ENCODE measurements at regions not wholly inside any gene's neighbourhood (a gene's known extent, or its start where the extent isn't known, plus 50 kb on each side); places are given as distances from the start of the nearest gene placed in this dataset.

- TF ChIP-seq HDGF (IDR thresholded peaks at IDR 0.05; ENCODE audit: borderline replicate concordance) (no peak), ARNT (IDR thresholded peaks at IDR 0.05) (no peak)
- ChIA-PET POLR2A (no interaction called here), CTCF (no interaction called here)
- DNase-seq (ENCODE audit: extremely low spot score) = no peak
Observed at GRCh38 chr13:86399572-86399971, 600.4 kb upstream of the SLITRK6 start.

- TF ChIP-seq FOXM1 (IDR thresholded peaks at IDR 0.05; ENCODE audit: borderline replicate concordance) (no peak), ZNF384 (IDR thresholded peaks at IDR 0.05) (no peak), FOXK2 (IDR thresholded peaks at IDR 0.05) (no peak), ELF4 (IDR thresholded peaks at IDR 0.05) (no peak), PKNOX1 (IDR thresholded peaks at IDR 0.05) (no peak), L3MBTL2 (conservative IDR thresholded peaks at IDR 0.05) (no peak), NFRKB (IDR thresholded peaks at IDR 0.05) (no peak), SUZ12 (IDR thresholded peaks at IDR 0.05) (no peak), CTBP1 (IDR thresholded peaks at IDR 0.05; ENCODE audit: borderline replicate concordance) (no peak), HDGF (IDR thresholded peaks at IDR 0.05; ENCODE audit: borderline replicate concordance) (no peak), FOXA1 (IDR thresholded peaks at IDR 0.05) (no peak), ARNT (IDR thresholded peaks at IDR 0.05) (no peak)
- CTCF ChIA-PET = no interaction called here
- POLR2A ChIA-PET = no interaction called here
- DNase-seq (ENCODE audit: extremely low spot score) = no peak
Observed at GRCh38 chr13:86402500-86402899, 603.3 kb upstream of the SLITRK6 start.

- no peak for TF ChIP-seq ARNT (IDR thresholded peaks at IDR 0.05)
- TF ChIP-seq L3MBTL2 (conservative IDR thresholded peaks at IDR 0.05) = no peak
- TF ChIP-seq ZNF384 (IDR thresholded peaks at IDR 0.05) = no peak
- TF ChIP-seq FOXK2 (IDR thresholded peaks at IDR 0.05) = no peak
- TF ChIP-seq SP1 (IDR thresholded peaks at IDR 0.05) = no peak
- no peak for TF ChIP-seq HDGF (IDR thresholded peaks at IDR 0.05; ENCODE audit: borderline replicate concordance)
- no peak for TF ChIP-seq NFRKB (IDR thresholded peaks at IDR 0.05)
- TF ChIP-seq ELF4 (IDR thresholded peaks at IDR 0.05) = no peak
- TF ChIP-seq TARDBP (IDR thresholded peaks at IDR 0.05) = no peak
- no peak for TF ChIP-seq SUZ12 (IDR thresholded peaks at IDR 0.05)
- TF ChIP-seq LEF1 (IDR thresholded peaks at IDR 0.05; ENCODE audit: borderline replicate concordance) = no peak
- TF ChIP-seq FOXM1 (IDR thresholded peaks at IDR 0.05; ENCODE audit: borderline replicate concordance) = no peak
- TF ChIP-seq PKNOX1 (IDR thresholded peaks at IDR 0.05) = no peak
- POLR2A ChIA-PET = no interaction called here
- no peak for DNase-seq (ENCODE audit: extremely low spot score)
- CTCF ChIA-PET = no interaction called here
Observed at GRCh38 chr13:86403181-86403580, 604.0 kb upstream of the SLITRK6 start.

GRCh38 chr13:86409466-86410241 is 610.4 kb upstream of the SLITRK6 start:
- CTCF ChIA-PET = no interaction called here
- POLR2A ChIA-PET = no interaction called here
- DNase-seq (ENCODE audit: extremely low spot score) = no peak
- TF ChIP-seq PKNOX1 (IDR thresholded peaks at IDR 0.05) (no peak), CTBP1 (IDR thresholded peaks at IDR 0.05; ENCODE audit: borderline replicate concordance) (no peak), SUZ12 (IDR thresholded peaks at IDR 0.05) (no peak), ARNT (IDR thresholded peaks at IDR 0.05) (no peak), NFRKB (IDR thresholded peaks at IDR 0.05) (no peak)

- no peak for DNase-seq (ENCODE audit: extremely low spot score)
- no peak for TF ChIP-seq ARNT (IDR thresholded peaks at IDR 0.05)
- no peak for TF ChIP-seq L3MBTL2 (conservative IDR thresholded peaks at IDR 0.05)
- no peak for TF ChIP-seq FOXM1 (IDR thresholded peaks at IDR 0.05; ENCODE audit: borderline replicate concordance)
- no peak for TF ChIP-seq SUZ12 (IDR thresholded peaks at IDR 0.05)
- no peak for TF ChIP-seq CTBP1 (IDR thresholded peaks at IDR 0.05; ENCODE audit: borderline replicate concordance)
- no peak for TF ChIP-seq NFRKB (IDR thresholded peaks at IDR 0.05)
- no peak for TF ChIP-seq LEF1 (IDR thresholded peaks at IDR 0.05; ENCODE audit: borderline replicate concordance)
- no peak for TF ChIP-seq FOXA1 (IDR thresholded peaks at IDR 0.05)
- TF ChIP-seq SP1 (IDR thresholded peaks at IDR 0.05) = no peak
- ChIA-PET CTCF (interaction anchor here (0.6 kb wide), 1 partner anchor 123 kb away, joined by 5 read pairs; no protein-coding TSS in a partner anchor), POLR2A (interaction anchor here (0.8 kb wide), 1 partner anchor 37 kb away, joined by 3 read pairs; no protein-coding TSS in a partner anchor)
Observed at GRCh38 chr13:86425170-86425815, 626.1 kb upstream of the SLITRK6 start.

- ChIA-PET CTCF (no interaction called here), POLR2A (no interaction called here)
- DNase-seq (ENCODE audit: extremely low spot score) = no peak
- no peak for TF ChIP-seq FOXA1 (IDR thresholded peaks at IDR 0.05)
Observed at GRCh38 chr13:86426437-86426836, 627.2 kb upstream of the SLITRK6 start.

- DNase-seq (ENCODE audit: extremely low spot score) = no peak
- ChIA-PET POLR2A (interaction anchor here (0.9 kb wide), 1 partner anchor 8 kb away, joined by 3 read pairs; no protein-coding TSS in a partner anchor), CTCF (no interaction called here)
- TF ChIP-seq LEF1 (IDR thresholded peaks at IDR 0.05; ENCODE audit: borderline replicate concordance) (no peak), FOXM1 (IDR thresholded peaks at IDR 0.05; ENCODE audit: borderline replicate concordance) (no peak), PKNOX1 (IDR thresholded peaks at IDR 0.05) (no peak), FOXA1 (IDR thresholded peaks at IDR 0.05) (no peak), L3MBTL2 (conservative IDR thresholded peaks at IDR 0.05) (no peak), BHLHE40 (IDR thresholded peaks at IDR 0.05; ENCODE audit: borderline replicate concordance) (no peak), NFRKB (IDR thresholded peaks at IDR 0.05) (no peak)
Observed at GRCh38 chr13:86429756-86430155, 630.5 kb upstream of the SLITRK6 start.
